ENCODE measurements at regions not wholly inside any gene's neighbourhood (a gene's known extent, or its start where the extent isn't known, plus 50 kb on each side); places are given as distances from the start of the nearest gene placed in this dataset.

- TF ChIP-seq CTCF (conservative IDR thresholded peaks at IDR 0.05; ENCODE audit: low read length) = no peak
- TF ChIP-seq EZH2phosphoT487 (IDR thresholded peaks at IDR 0.05; ENCODE audit: borderline replicate concordance, low read depth, low read length) = no peak
These were observed 326.7 kb upstream of the CDH5 start for GRCh38 chr16:66039793-66040192.
